NT2/D1 (cell line): ENCODE measurements at regions not wholly inside any gene's neighbourhood (a gene's known extent, or its start where the extent isn't known, plus 50 kb on each side); places are given as distances from the start of the nearest gene placed in this dataset.

ENCODE experiments used
- DNase-seq: peaks from one replicate; pipeline ENCODE4 v3.0.0-alpha.2; 2011; ENCODE audit warnings: low read depth, low spot score
- H3K27me3 ChIP-seq: 2 replicates; pipeline ENCODE4 v1.6.0; 2011; ENCODE audit warnings: mild to moderate bottlenecking; ENCODE audit not compliant: insufficient read length, insufficient read depth
- H3K36me3 ChIP-seq: 2 replicates; pipeline ENCODE4 v1.6.1; 2011; ENCODE audit warnings: mild to moderate bottlenecking, low read length, mixed read lengths; ENCODE audit not compliant: insufficient read depth, insufficient read length
- H3K4me1 ChIP-seq: 2 replicates; pipeline ENCODE4 v1.5.1; 2011; ENCODE audit not compliant: insufficient read depth, insufficient read length
- H3K4me3 ChIP-seq: 2 replicates; pipeline ENCODE4 v1.5.1; 2011; ENCODE audit warnings: low read depth; ENCODE audit not compliant: insufficient read length
- H3K9ac ChIP-seq: 2 replicates; pipeline ENCODE4 v1.6.0; 2011; ENCODE audit warnings: low read depth; ENCODE audit not compliant: insufficient read length
- H3K9me3 ChIP-seq: 2 replicates; pipeline ENCODE4 v1.5.1; 2011; ENCODE audit warnings: mild to moderate bottlenecking, low read length; ENCODE audit not compliant: insufficient read depth
- SUZ12 ChIP-seq: IDR thresholded peaks from 2 replicates; pipeline ENCODE4 v1.6.1; 2011; ENCODE audit not compliant: insufficient read length, insufficient read depth; ENCODE audit errors: extremely low read depth
- YY1 ChIP-seq: IDR thresholded peaks from 2 replicates; pipeline ENCODE4 v1.6.1; 2011; ENCODE audit not compliant: insufficient read length, insufficient read depth
- ZNF274 ChIP-seq: IDR thresholded peaks from 2 replicates; pipeline ENCODE4 v1.6.1; 2011; ENCODE audit warnings: mild to moderate bottlenecking, low read depth, low read length

GRCh38 chr12:13897811-13898210 is 83.6 kb downstream of the GRIN2B start:
- no peak for TF ChIP-seq YY1
- no peak for TF ChIP-seq SUZ12
- no peak for TF ChIP-seq ZNF274
- Histone ChIP-seq H3K4me3 (no peak overlapping the region), H3K4me1 (no peaks in the 10 kb centered on the region), H3K36me3 (no peaks in the 10 kb centered on the region), H3K9ac (no peak overlapping the region), H3K27me3 (no peaks in the 10 kb centered on the region), H3K9me3 (no peaks in the 10 kb centered on the region)
- DNase-seq = no peak

- DNase-seq = no peak
- H3K9me3 ChIP-seq = no peaks in the 10 kb centered on the region
- TF ChIP-seq SUZ12 (no peak), YY1 (no peak), ZNF274 (no peak)
- no peaks in the 10 kb centered on the region for H3K36me3 ChIP-seq
- no peak overlapping the region for H3K9ac ChIP-seq
- H3K4me1 ChIP-seq = no peaks in the 10 kb centered on the region
- H3K27me3 ChIP-seq = no peaks in the 10 kb centered on the region
- no peak overlapping the region for H3K4me3 ChIP-seq
Observed at GRCh38 chr12:13896063-13896626, 85.3 kb downstream of the GRIN2B start.

- no peaks in the 10 kb centered on the region for H3K36me3 ChIP-seq
- TF ChIP-seq SUZ12 (no peak), YY1 (no peak)
- no peak for DNase-seq
Observed at GRCh38 chr12:13891902-13892301, 89.5 kb downstream of the GRIN2B start.

GRCh38 chr12:13890943-13891342 is 90.5 kb downstream of the GRIN2B start:
- Histone ChIP-seq H3K4me1 (no peaks in the 10 kb centered on the region), H3K36me3 (no peaks in the 10 kb centered on the region), H3K4me3 (no peak overlapping the region), H3K9ac (no peak overlapping the region), H3K9me3 (no peaks in the 10 kb centered on the region), H3K27me3 (no peaks in the 10 kb centered on the region)
- no peak for DNase-seq
- no peak for TF ChIP-seq SUZ12
- no peak for TF ChIP-seq ZNF274
- TF ChIP-seq YY1 = no peak

More at GRCh38 chr12:13891902-13892301, 89.5 kb downstream of the GRIN2B start:
- H3K4me3 ChIP-seq = no peak overlapping the region
- H3K9ac ChIP-seq = no peak overlapping the region
- no peaks in the 10 kb centered on the region for H3K4me1 ChIP-seq
- no peaks in the 10 kb centered on the region for H3K9me3 ChIP-seq
- no peaks in the 10 kb centered on the region for H3K27me3 ChIP-seq

GRCh38 chr12:13887779-13888388 is 93.5 kb downstream of the GRIN2B start:
- no peak overlapping the region for H3K9ac ChIP-seq
- no peaks in the 10 kb centered on the region for H3K36me3 ChIP-seq

GRCh38 chr12:13882176-13882575 is 99.2 kb downstream of the GRIN2B start:
- no peaks in the 10 kb centered on the region for H3K36me3 ChIP-seq
- no peaks in the 10 kb centered on the region for H3K27me3 ChIP-seq
- no peak overlapping the region for H3K9ac ChIP-seq
- no peak for DNase-seq
- no peaks in the 10 kb centered on the region for H3K4me1 ChIP-seq
- H3K9me3 ChIP-seq = no peaks in the 10 kb centered on the region
- TF ChIP-seq ZNF274 (no peak), SUZ12 (no peak), YY1 (no peak)
- no peak overlapping the region for H3K4me3 ChIP-seq

More at GRCh38 chr12:13887779-13888388, 93.5 kb downstream of the GRIN2B start:
- DNase-seq = no peak
- Histone ChIP-seq H3K27me3 (no peaks in the 10 kb centered on the region), H3K4me1 (no peaks in the 10 kb centered on the region), H3K4me3 (no peak overlapping the region), H3K9me3 (no peaks in the 10 kb centered on the region)
- TF ChIP-seq ZNF274 (no peak), SUZ12 (no peak), YY1 (no peak)

- Histone ChIP-seq H3K27me3 (no peaks in the 10 kb centered on the region), H3K9me3 (no peaks in the 10 kb centered on the region), H3K9ac (no peak overlapping the region), H3K36me3 (no peaks in the 10 kb centered on the region), H3K4me1 (no peaks in the 10 kb centered on the region), H3K4me3 (no peak overlapping the region)
- TF ChIP-seq ZNF274 (no peak), SUZ12 (no peak), YY1 (no peak)
- no peak for DNase-seq
Observed at GRCh38 chr12:13880613-13881012, 100.8 kb downstream of the GRIN2B start.

GRCh38 chr12:13875744-13876143 is 105.7 kb downstream of the GRIN2B start:
- Histone ChIP-seq H3K9me3 (no peaks in the 10 kb centered on the region), H3K4me1 (no peaks in the 10 kb centered on the region), H3K27me3 (no peaks in the 10 kb centered on the region), H3K9ac (no peak overlapping the region), H3K4me3 (no peak overlapping the region), H3K36me3 (no peaks in the 10 kb centered on the region)
- TF ChIP-seq ZNF274 = no peak
- no peak for TF ChIP-seq SUZ12
- no peak for DNase-seq
